Thoracic aorta (tissue), 2 donors: ENCODE measurements at regions not wholly inside any gene's neighbourhood (a gene's known extent, or its start where the extent isn't known, plus 50 kb on each side); places are given as distances from the start of the nearest gene placed in this dataset.
A peak's percentile ranks its signal among the peaks of the same experiment; 100 is the strongest.

Source experiments
- ATAC-seq: fragments of 150-250 bp; one replicate; pipeline ENCODE4 v1.8.0; 2017; ENCODE audit warnings: low read depth; ENCODE audit not compliant: insufficient number of reproducible peaks, low FRiP score
- DNase-seq: peaks from one replicate; pipeline ENCODE4 v3.0.0-alpha.2; 2020; ENCODE audit warnings: low spot score
- H3K27ac ChIP-seq, 2 donors: fragments of 200-600 bp; sonication (generic); 1 replicate in 1 of 2; 2 replicates in 1 of 2; pipeline ENCODE4 v1.5.1; 2016; ENCODE audit warnings: mild to moderate bottlenecking in 2 of 2, moderate library complexity in 2 of 2
- H3K27me3 ChIP-seq: fragments of 200-600 bp; sonication (generic); replicated peaks from 2 replicates; pipeline ENCODE4 v1.6.0; 2016; ENCODE audit warnings: mild to moderate bottlenecking; ENCODE audit not compliant: insufficient read depth
- H3K36me3 ChIP-seq: fragments of 200-600 bp; sonication (generic); one replicate; pipeline ENCODE4 v1.5.1; 2016
- H3K4me1 ChIP-seq, 2 donors: fragments of 200-600 bp; sonication (generic); 1 replicate in 1 of 2; 2 replicates in 1 of 2; pipeline versions ENCODE4 v1.5.1 to v1.6.0; 2016; ENCODE audit warnings: low read depth in 2 of 2, mild to moderate bottlenecking in 1 of 2; ENCODE audit not compliant: control insufficient read depth in 1 of 2
- H3K4me3 ChIP-seq: fragments of 200-600 bp; sonication (generic); 2 replicates; pipeline ENCODE4 v1.5.1; 2016; ENCODE audit warnings: mild to moderate bottlenecking
- H3K9me3 ChIP-seq: fragments of 200-600 bp; sonication (generic); 2 replicates; pipeline ENCODE4 v1.5.1; 2016
- TF ChIP-seq, protein P1 (sequence below): fragments of 200-600 bp; sonication (generic); IDR thresholded peaks from one replicate; pipeline ENCODE4 v1.5.1; 2019; ENCODE audit warnings: antibody characterized with exemption

GRCh38 chr1:55640708-55641473, 425.7 kb upstream of the USP24 start:
- no peak for DNase-seq
- Histone ChIP-seq H3K4me3 (peak overlapping the region; percentile 58), H3K9me3 (no peaks in the 10 kb centered on the region), H3K27ac (peak overlapping the region; percentile 15 to 54), H3K4me1 (peaks cover 11 to 40% of the 10 kb centered on the region in 2 donors), H3K36me3 (no peaks in the 10 kb centered on the region), H3K27me3 (no peaks in the 10 kb centered on the region)
- TF ChIP-seq, protein P1, sequence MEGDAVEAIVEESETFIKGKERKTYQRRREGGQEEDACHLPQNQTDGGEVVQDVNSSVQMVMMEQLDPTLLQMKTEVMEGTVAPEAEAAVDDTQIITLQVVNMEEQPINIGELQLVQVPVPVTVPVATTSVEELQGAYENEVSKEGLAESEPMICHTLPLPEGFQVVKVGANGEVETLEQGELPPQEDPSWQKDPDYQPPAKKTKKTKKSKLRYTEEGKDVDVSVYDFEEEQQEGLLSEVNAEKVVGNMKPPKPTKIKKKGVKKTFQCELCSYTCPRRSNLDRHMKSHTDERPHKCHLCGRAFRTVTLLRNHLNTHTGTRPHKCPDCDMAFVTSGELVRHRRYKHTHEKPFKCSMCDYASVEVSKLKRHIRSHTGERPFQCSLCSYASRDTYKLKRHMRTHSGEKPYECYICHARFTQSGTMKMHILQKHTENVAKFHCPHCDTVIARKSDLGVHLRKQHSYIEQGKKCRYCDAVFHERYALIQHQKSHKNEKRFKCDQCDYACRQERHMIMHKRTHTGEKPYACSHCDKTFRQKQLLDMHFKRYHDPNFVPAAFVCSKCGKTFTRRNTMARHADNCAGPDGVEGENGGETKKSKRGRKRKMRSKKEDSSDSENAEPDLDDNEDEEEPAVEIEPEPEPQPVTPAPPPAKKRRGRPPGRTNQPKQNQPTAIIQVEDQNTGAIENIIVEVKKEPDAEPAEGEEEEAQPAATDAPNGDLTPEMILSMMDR: no peak
- peak; percentile 44 for ATAC-seq

GRCh38 chr1:55639526-55639925, 424.4 kb upstream of the USP24 start:
- H3K4me3 ChIP-seq: no peak overlapping the region
- H3K27ac ChIP-seq: peak overlapping the region in 1 of 2 donors; percentile 5
- TF ChIP-seq, protein P1: no peak
- no peak for DNase-seq
- no peaks in the 10 kb centered on the region for H3K36me3 ChIP-seq
- H3K27me3 ChIP-seq: no peaks in the 10 kb centered on the region
- peaks cover 22 to 50% of the 10 kb centered on the region in 2 donors for H3K4me1 ChIP-seq
- ATAC-seq: no peak
- no peaks in the 10 kb centered on the region for H3K9me3 ChIP-seq

GRCh38 chr1:55639051-55639450, 423.9 kb upstream of the USP24 start:
- Histone ChIP-seq H3K4me1 (peaks cover 22 to 54% of the 10 kb centered on the region in 2 donors), H3K36me3 (no peaks in the 10 kb centered on the region), H3K27ac (peak overlapping the region in 1 of 2 donors; percentile 5), H3K4me3 (no peak overlapping the region), H3K9me3 (no peaks in the 10 kb centered on the region), H3K27me3 (no peaks in the 10 kb centered on the region)
- ATAC-seq (no peak), DNase-seq (no peak)
- TF ChIP-seq, protein P1: no peak

GRCh38 chr1:55636696-55637095, 421.5 kb upstream of the USP24 start:
- Histone ChIP-seq H3K9me3 (no peaks in the 10 kb centered on the region), H3K4me1 (peaks cover 27 to 74% of the 10 kb centered on the region in 2 donors), H3K4me3 (no peak overlapping the region), H3K27me3 (no peaks in the 10 kb centered on the region), H3K36me3 (no peaks in the 10 kb centered on the region), H3K27ac (peak overlapping the region; percentile 65 to 79)
- TF ChIP-seq, protein P1: no peak
- DNase-seq (no peak), ATAC-seq (no peak)

DNA sequence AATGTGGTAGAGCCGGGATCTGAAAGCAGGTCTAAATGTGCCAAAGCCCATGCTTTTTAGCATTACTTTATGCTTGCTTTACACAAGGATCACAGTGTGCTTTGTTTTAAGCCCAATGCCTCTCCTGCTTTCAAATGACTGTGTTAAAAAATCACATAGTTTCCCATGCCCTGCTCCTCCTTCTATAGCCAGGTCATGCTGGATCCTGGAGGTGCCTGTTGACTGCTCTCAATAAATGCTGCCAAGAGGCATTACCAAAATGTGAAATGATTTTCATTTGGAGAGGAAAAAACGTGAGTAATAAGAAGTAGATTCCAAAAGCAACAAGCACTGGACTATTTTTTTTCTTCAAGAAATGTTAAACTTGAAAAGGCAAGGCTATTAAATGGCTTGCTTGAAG, 420.7 kb upstream of the USP24 start:
- H3K36me3 ChIP-seq: no peaks in the 10 kb centered on the region
- no peak overlapping the region for H3K4me3 ChIP-seq
- TF ChIP-seq, protein P1: no peak
- ATAC-seq (peak; percentile 47), DNase-seq (no peak)
- no peaks in the 10 kb centered on the region for H3K27me3 ChIP-seq
- peak overlapping the region; percentile 57 to 79 for H3K27ac ChIP-seq
- no peaks in the 10 kb centered on the region for H3K9me3 ChIP-seq
- peaks cover 24 to 72% of the 10 kb centered on the region in 2 donors for H3K4me1 ChIP-seq
